Adrenal gland (tissue), 9 donors: ENCODE measurements at regions not wholly inside any gene's neighbourhood (a gene's known extent, or its start where the extent isn't known, plus 50 kb on each side); places are given as distances from the start of the nearest gene placed in this dataset.

Source experiments
- DNase-seq, 7 donors: peaks; one replicate each; pipeline ENCODE4 v3.0.0-alpha.2; 2019 to 2020
- H3K27ac ChIP-seq, 5 donors: fragments of 200-600 bp; sonication (generic) in 4 of 5; 1 replicate in 3 of 5; 2 replicates in 2 of 5; pipeline versions ENCODE4 v1.5.1 to v1.8.0; 2016 to 2020; ENCODE audit warnings: mild to moderate bottlenecking in 1 of 5
- H3K27me3 ChIP-seq: fragments of 200-600 bp; 2 replicates; pipeline ENCODE4 v1.8.0; 2021
- H3K36me3 ChIP-seq, 2 donors: fragments of 200-600 bp; replicated peaks in 1 of 2; 1 replicate in 1 of 2; 2 replicates in 1 of 2; pipeline versions ENCODE4 v1.5.1 to v1.8.0; 2018 to 2022
- H3K4me1 ChIP-seq, 2 donors: fragments of 200-600 bp; replicated peaks in 1 of 2; 1 replicate in 1 of 2; 2 replicates in 1 of 2; pipeline versions ENCODE4 v1.5.1 to v1.8.0; 2018 to 2021
- H3K4me3 ChIP-seq, 4 donors: fragments of 200-600 bp; sonication (generic) in 3 of 4; one replicate each; pipeline ENCODE4 v1.5.1; 2016 to 2018
- H3K9me3 ChIP-seq, 3 donors: fragments of 200-600 bp; sonication (generic) in 1 of 3; replicated peaks in 1 of 3; 1 replicate in 2 of 3; 2 replicates in 1 of 3; pipeline versions ENCODE4 v1.5.1 to v1.8.0; 2016 to 2021
- CTCF ChIP-seq, 6 experiments: fragments of 450-650 bp in 4 of 6; fragments of 200-600 bp in 2 of 6; sonication (generic) in 1 of 6; IDR thresholded peaks; 1 replicate in 5 of 6; 2 replicates in 1 of 6; pipeline versions ENCODE4 v1.5.1 to v1.8.0; 2016 to 2021; ENCODE audit warnings: antibody characterized with exemption in 6 of 6, mild to moderate bottlenecking in 2 of 6, moderate library complexity in 1 of 6
- POLR2A ChIP-seq, 2 donors: fragments of 450-650 bp; IDR thresholded peaks; one replicate each; pipeline ENCODE4 v1.6.1; 2017; ENCODE audit warnings: antibody characterized with exemption in 2 of 2, mild to moderate bottlenecking in 2 of 2, moderate library complexity in 1 of 2
- WGBS, 4 donors: extraction: QIAGEN DNeasy Blood & Tissue Kit in 2 of 4; methylation state at CpG; one replicate each; pipeline versions ENCODE4 v1.1.5 to v1.1.7; 2013 to 2017; 5-methylcytosine and 5-hydroxymethylcytosine counted together
- intact Hi-C, 2 donors: fragments of 100-400 bp; cut with DNase I; formaldehyde crosslinking; loops; one replicate each; pipeline versions ENCODE4 v1.14.1 to v1.15.0; 2022 to 2023
- donor health status: healthy with polysubstance abuse.
- donor health status: Bipolar disorder and iron deficiency.
- donor health status: DM: yes; HTN: yes; CAD: no.
- donor health status: DM: no; HTN: no; CAD: no.
- donor health status: DM: no; HTN: no; CAD: no.

GRCh38 chr4:10288830-10289537 lies 168.2 kb downstream of the ZNF518B start:
- no peak for DNase-seq
- TF ChIP-seq POLR2A (IDR thresholded peaks at IDR 0.05) = no peak
- TF ChIP-seq CTCF (IDR thresholded peaks at IDR 0.05) = no peak
- no peaks in the 10 kb centered on the region for H3K36me3 ChIP-seq
- H3K27me3 ChIP-seq = no peaks in the 10 kb centered on the region
- no peaks in the 10 kb centered on the region for H3K4me1 ChIP-seq
- 53 to 61% (median 58%) methylated on average over 4 of the region's 4 CpGs for WGBS, 4 donors
- no peaks in the 10 kb centered on the region for H3K9me3 ChIP-seq
- H3K4me3 ChIP-seq = no peak overlapping the region
- no peak overlapping the region for H3K27ac ChIP-seq
- intact Hi-C loops = no loop called here

DNA sequence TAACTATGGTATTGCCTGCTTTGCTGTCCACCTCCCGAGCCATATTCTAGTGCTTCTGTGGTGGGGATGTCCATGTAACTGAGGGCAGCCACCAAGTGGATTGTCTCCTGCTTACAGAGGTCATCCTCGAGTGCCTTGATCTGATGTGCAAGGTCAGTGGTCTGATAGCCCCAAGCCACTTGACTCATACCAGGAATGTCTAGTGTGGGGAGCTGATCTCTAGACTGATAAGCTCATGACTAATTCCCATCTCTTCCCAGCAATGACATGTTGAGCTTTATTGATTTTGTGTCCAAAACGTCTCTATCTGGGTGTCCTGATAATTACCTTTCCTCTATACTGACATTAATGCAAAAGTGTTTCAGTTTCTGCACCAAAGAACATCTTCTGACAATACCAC lies 168.4 kb upstream of the WDR1 start:
- TF ChIP-seq POLR2A (IDR thresholded peaks at IDR 0.05) (no peak), CTCF (IDR thresholded peaks at IDR 0.05) (no peak)
- DNase-seq = no peak
- H3K27ac ChIP-seq = no peak overlapping the region
- no peak overlapping the region for H3K4me3 ChIP-seq
- H3K36me3 ChIP-seq = no peaks in the 10 kb centered on the region
- H3K9me3 ChIP-seq = no peaks in the 10 kb centered on the region
- H3K27me3 ChIP-seq = no peaks in the 10 kb centered on the region
- intact Hi-C loops = no loop called here
- WGBS, 4 donors = 27 to 72% (median 48%) methylated on average over 3 of the region's 3 CpGs
- H3K4me1 ChIP-seq = no peaks in the 10 kb centered on the region

DNA sequence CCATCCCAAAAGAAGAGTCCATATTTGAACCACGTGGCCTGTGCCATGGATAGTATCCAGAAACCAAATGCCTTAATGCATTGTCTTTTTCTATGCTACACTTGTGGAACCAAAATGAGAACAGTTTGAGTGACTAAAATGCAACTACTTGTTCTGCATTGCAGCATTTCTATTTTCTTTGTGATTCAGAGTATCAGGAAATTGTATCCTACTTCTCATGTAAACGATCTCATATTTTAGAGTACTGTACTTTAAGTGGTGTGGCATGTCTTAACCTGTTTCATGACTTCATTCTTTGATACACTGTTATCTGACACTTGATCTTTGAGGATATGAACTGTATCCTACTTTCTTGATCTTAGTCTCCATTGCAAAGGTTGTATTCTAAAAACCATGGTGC lies 167.2 kb upstream of the WDR1 start:
- Histone ChIP-seq H3K27me3 (no peaks in the 10 kb centered on the region), H3K4me3 (no peak overlapping the region), H3K27ac (no peak overlapping the region), H3K9me3 (no peaks in the 10 kb centered on the region), H3K36me3 (no peaks in the 10 kb centered on the region), H3K4me1 (no peaks in the 10 kb centered on the region)
- DNase-seq = no peak
- TF ChIP-seq CTCF (IDR thresholded peaks at IDR 0.05) (no peak), POLR2A (IDR thresholded peaks at IDR 0.05) (no peak)
- intact Hi-C loops = no loop called here
- 65 to 76% (median 70%) methylated on average over 2 of the region's 2 CpGs for WGBS, 4 donors

GRCh38 chr4:10281996-10282395 lies 165.4 kb upstream of the WDR1 start:
- WGBS, 4 donors = 31 to 69% (median 49%) methylated on average over 3 of the region's 3 CpGs
- Histone ChIP-seq H3K4me1 (no peaks in the 10 kb centered on the region), H3K27ac (no peak overlapping the region), H3K36me3 (no peaks in the 10 kb centered on the region), H3K27me3 (no peaks in the 10 kb centered on the region), H3K9me3 (no peaks in the 10 kb centered on the region), H3K4me3 (no peak overlapping the region)
- no peak for DNase-seq
- intact Hi-C loops = no loop called here
- TF ChIP-seq CTCF (IDR thresholded peaks at IDR 0.05) (no peak), POLR2A (IDR thresholded peaks at IDR 0.05) (no peak)
